UCSD-AML1 (cell line): ENCODE measurements at regions not wholly inside any gene's neighbourhood (a gene's known extent, or its start where the extent isn't known, plus 50 kb on each side); places are given as distances from the start of the nearest gene placed in this dataset.

ENCODE experiments used
- DNase-seq: peaks from one replicate; lab custom pipeline; 2025; ENCODE audit not compliant: unreplicated experiment; lab: John Stamatoyannopoulos, UW

DNA sequence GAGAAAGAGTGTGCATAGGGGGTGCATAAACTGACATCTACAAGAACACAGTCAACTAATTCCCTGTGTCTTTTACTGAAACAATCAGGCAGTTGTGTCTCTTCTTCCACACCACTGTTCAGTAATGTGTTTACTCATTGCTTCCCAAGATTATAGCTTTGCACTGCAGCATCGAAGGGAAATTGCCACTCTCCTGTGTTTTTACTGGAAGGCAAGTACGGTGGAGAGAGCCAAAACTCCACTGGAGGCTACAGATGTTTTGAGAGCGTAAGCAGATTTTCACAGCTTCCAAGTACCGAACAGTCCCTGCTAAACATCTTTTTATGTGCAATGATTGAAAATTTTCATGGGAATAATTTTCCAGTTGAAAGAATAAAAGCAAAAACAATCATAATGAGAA, 510.5 kb upstream of the AKR1E2 start:
- DNase-seq: no peak

DNA sequence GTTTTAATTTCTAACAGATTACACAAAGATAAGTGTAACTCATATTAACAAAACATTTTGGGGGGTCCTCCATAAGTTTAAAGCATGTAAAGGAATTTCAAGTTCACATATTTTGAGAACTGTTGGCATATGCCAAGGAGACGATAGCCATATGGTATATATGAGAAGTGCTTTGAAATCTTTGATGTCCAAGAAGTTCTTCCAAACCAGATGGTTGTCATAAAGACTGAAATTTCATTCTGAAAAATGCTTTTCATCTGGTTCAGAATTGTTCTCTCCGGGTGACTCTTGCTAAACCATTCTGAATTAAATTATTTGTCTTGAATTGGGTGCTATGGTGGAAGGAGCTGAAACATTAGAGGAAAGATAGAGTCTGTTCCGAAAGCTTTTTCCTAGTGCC, 513.0 kb upstream of the AKR1E2 start:
- DNase-seq: no peak

DNA sequence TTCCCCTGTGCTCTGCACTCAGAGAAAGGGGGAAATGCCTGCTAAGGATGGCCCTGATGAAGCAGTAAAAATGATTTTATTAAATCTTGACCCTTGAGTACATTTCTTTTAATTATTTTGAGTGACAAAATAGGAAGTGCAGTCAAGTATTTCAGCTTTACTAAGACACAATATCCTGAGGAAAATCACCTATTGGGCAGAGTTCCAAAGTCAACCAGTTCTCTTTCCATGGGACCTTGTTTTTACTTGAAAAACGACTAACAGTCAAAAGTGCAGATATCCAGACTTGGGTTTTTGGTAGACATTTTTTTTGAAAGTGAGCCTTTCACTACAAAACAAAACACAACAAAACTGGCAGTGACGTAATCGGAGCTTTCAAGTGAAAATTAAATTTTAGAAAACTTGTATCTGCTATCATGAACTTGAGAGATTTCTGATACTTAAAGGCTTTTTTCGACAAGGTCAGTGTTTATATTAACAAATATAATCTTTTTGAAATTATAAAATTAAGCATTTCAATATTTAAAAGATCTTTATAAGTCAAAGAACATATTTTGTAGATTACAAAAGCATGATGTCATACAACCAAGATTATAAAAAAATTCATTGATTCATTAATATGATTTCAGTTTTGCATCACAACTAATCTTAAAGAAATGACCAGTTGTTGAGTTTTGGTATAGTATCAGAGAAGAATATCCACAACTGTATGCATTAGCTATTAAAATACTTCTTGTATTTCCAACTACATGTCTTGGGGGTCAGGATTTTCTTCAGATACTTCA, 513.8 kb upstream of the AKR1E2 start:
- DNase-seq: no peak

GRCh38 chr10:4310172-4310571, 515.8 kb upstream of the AKR1E2 start:
- DNase-seq: no peak

GRCh38 chr10:4307910-4308309, 518.1 kb upstream of the AKR1E2 start:
- DNase-seq: no peak

- no peak for DNase-seq
Observed at GRCh38 chr10:4306871-4307270, 519.1 kb upstream of the AKR1E2 start.

DNA sequence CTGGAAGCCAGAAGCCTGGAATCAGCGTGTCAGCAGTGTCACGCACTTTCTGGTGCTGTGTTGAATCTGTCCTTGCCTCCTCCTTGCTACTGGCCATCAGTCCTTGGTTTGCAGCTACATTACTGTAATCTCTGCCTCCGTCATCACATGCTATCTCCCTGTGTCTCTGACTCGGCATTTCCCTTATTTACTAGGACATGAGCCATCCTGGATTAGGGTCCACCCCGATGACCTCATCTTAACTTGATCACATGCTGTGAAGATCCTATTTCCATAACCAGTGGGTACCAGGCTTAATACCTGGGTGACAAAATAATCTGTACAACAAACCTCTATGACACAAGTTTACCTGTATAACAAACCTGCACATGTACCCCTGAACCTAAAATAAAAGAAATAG, 518.0 kb upstream of the KLF6 start:
- DNase-seq: no peak

- DNase-seq: no peak
Observed at GRCh38 chr10:4301291-4302045, 516.5 kb upstream of the KLF6 start.

GRCh38 chr10:4296161-4296560, 511.2 kb upstream of the KLF6 start:
- no peak for DNase-seq

GRCh38 chr10:4294996-4295792, 510.2 kb upstream of the KLF6 start:
- no peak for DNase-seq

GRCh38 chr10:4294271-4294670, 509.3 kb upstream of the KLF6 start:
- DNase-seq: no peak

DNA sequence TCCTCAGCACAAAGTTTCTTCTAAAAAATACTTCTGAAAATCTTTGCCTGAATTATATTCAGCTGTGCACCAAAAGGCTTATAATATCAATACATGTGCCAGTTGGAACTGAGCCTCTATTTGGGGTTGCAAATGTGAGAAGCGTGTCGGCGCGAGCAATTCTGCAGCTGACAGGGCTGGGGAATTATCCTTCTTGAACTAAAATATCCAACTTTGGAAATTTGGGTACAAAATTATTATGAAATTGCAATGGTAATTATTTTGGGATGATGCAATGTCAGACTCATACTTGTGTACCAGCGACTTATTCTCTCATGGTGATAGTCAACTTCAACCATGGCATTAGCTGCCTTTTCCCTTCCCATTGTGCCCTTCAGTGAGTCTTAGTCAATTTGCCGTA, 507.0 kb upstream of the KLF6 start:
- no peak for DNase-seq

DNA sequence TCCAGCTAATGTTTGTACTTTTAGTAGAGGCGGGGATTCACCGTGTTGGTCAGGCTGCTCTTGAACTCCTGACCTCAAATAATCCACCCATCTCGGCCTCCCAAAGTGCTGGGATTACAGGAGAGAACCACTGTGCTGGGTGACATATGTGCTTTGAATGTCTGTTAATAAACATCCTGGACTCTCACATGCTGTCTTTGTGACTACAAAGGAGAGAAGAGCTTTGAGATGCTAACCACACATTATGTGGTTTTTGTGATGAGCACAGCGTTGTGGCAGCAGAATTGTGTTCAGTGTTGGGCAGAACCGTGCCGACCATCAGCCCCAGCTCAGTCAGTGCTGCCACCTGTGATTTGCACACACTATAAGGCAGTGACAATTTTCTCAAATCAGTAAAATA, 500.1 kb upstream of the KLF6 start:
- DNase-seq: no peak

DNA sequence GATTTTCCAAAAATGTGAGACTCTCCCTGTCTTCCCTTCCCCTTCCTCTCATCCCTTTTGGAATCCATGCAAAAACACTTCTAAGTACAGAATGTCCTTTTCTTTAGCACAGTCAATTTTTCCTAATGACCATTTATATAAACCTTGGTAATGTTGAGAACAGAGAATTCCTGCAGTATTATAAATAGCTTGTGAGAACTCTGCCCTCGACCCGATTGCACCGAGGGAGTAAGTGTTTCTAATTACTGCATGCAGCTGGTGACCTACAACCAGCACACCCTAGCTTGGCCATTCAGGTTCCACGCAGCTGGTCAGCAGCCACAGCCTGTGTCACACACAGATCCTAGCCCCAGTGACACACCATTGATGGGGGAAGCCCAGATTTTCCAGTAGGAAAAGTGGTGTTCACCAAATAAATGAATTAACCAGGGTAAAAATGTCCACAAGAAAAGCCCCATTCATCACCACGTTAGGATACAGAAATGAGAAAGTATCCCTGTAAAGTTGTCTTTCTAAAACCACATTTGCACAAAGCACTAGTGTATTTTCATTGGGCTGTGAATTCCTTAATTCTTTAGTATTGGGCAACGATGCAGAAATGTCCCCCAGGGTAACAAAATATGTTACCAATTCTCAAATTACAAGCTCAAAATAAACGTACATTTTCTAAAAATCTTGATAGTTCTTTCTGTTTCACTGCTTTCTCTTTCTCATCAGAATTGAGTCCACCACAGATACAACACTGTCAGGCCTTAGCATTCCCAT, 499.0 kb upstream of the KLF6 start:
- no peak for DNase-seq

GRCh38 chr10:4282496-4282895, 497.5 kb upstream of the KLF6 start:
- DNase-seq: no peak

- no peak for DNase-seq
Observed at GRCh38 chr10:4281190-4281825, 496.3 kb upstream of the KLF6 start.

DNA sequence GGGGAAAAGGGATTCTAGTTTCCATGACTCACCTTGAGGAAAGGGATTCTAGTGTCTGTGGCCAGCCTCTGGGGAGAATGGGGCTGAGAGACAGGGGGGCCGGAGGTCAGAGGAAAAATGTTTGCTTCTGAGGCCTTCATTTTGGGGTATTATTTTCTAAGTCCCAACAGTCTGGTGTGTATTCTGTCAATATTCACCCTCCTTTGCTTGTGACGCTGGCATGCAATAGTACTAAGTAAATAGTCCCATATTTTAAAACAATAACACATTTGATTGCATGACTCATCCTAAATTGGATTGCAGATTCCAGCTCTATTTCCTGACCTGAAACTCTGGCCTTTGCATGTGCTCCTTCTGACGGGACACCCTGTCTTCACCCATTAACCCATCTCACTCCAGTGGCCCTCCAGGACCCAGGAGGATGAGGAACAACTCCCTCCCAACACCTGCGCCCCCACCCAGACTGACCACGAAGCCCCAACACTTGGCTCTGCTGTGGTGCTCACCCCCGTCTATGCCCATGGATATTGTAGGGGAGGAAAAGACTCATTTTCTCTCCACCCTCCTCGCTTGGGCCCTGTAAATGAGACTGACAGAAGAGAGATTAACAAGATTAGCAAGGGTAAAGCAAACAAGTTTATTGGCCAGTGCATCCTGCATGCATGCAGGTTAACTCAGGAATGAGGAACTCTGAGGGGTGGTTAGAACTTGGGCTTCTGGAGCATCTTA, 495.6 kb upstream of the KLF6 start:
- no peak for DNase-seq

DNA sequence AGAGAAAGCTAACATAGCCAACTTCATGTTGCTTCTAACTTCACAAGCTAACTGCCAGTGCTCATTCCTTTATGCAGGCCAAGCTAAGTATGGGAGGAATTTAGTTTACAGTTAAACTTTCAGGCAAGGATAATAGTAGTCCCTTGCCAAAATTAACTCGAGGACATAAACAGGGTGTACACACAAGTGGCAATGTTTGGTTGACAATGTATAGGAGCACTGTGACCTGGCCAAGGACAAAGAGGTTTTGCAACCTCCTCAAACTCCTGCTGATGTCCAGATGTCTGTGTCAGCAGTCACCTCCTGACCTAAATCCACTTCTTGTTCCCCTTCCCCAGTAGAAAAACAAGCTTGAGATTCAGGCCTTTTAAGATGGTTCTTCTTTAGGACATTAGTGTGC, 494.6 kb upstream of the KLF6 start:
- DNase-seq: no peak

GRCh38 chr10:4278186-4278585, 493.2 kb upstream of the KLF6 start:
- no peak for DNase-seq

- DNase-seq: no peak
Observed at GRCh38 chr10:4276151-4276550, 491.1 kb upstream of the KLF6 start.
